WERI-Rb-1 (cell line): ENCODE measurements at regions not wholly inside any gene's neighbourhood (a gene's known extent, or its start where the extent isn't known, plus 50 kb on each side); places are given as distances from the start of the nearest gene placed in this dataset.

Experiments used
- DNase-seq: peaks from one replicate; pipeline ENCODE4 v3.0.0-alpha.2; 2020
- H3K27ac ChIP-seq: fragments of 250-450 bp; sonication (Bioruptor Pico); 2 replicates; pipeline ENCODE4 v1.5.1; 2020; ENCODE audit warnings: mild to moderate bottlenecking, moderate library complexity
- H3K27me3 ChIP-seq: fragments of 250-450 bp; sonication (Bioruptor Pico); 2 replicates; pipeline ENCODE4 v1.5.1; 2021; ENCODE audit warnings: mild to moderate bottlenecking, low read depth, moderate library complexity; ENCODE audit not compliant: insufficient read depth, severe bottlenecking
- H3K36me3 ChIP-seq: fragments of 250-450 bp; sonication (Bioruptor Pico); 2 replicates; pipeline ENCODE4 v1.5.1; 2020; ENCODE audit warnings: mild to moderate bottlenecking, moderate library complexity
- H3K4me3 ChIP-seq: 2 replicates; pipeline ENCODE4 v1.5.1; 2011; ENCODE audit warnings: low read depth, mild to moderate bottlenecking, control low read depth, low read length
- H3K9me3 ChIP-seq: fragments of 250-450 bp; sonication (Bioruptor Pico); 2 replicates; pipeline ENCODE4 v1.5.1; 2021; ENCODE audit warnings: mild to moderate bottlenecking, moderate library complexity; ENCODE audit not compliant: severe bottlenecking
- CTCF ChIP-seq: IDR thresholded peaks from 2 replicates; pipeline ENCODE4 v1.5.1; 2011; ENCODE audit warnings: low read depth, mild to moderate bottlenecking, control low read depth, inconsistent platforms, low read length

GRCh38 chr22:23377767-23378166, 197.5 kb downstream of the BCR start:
- Histone ChIP-seq H3K27ac (no peak overlapping the region), H3K9me3 (no peaks in the 10 kb centered on the region), H3K36me3 (no peaks in the 10 kb centered on the region), H3K4me3 (no peak overlapping the region), H3K27me3 (no peaks in the 10 kb centered on the region)
- no peak for TF ChIP-seq CTCF
- DNase-seq: no peak

- TF ChIP-seq CTCF: peak; percentile 49
- H3K27me3 ChIP-seq: no peaks in the 10 kb centered on the region
- no peaks in the 10 kb centered on the region for H3K9me3 ChIP-seq
- H3K36me3 ChIP-seq: no peaks in the 10 kb centered on the region
- H3K4me3 ChIP-seq: no peak overlapping the region
- H3K27ac ChIP-seq: no peak overlapping the region
- DNase-seq: peak; percentile 55
These were observed 195.9 kb downstream of the BCR start for GRCh38 chr22:23376256-23376655.

- H3K36me3 ChIP-seq: no peaks in the 10 kb centered on the region
- H3K4me3 ChIP-seq: no peak overlapping the region
- no peaks in the 10 kb centered on the region for H3K27me3 ChIP-seq
- H3K27ac ChIP-seq: no peak overlapping the region
- no peak for TF ChIP-seq CTCF
- DNase-seq: no peak
- H3K9me3 ChIP-seq: no peaks in the 10 kb centered on the region
These were observed 194.9 kb downstream of the BCR start for GRCh38 chr22:23375031-23375827.

- no peak overlapping the region for H3K27ac ChIP-seq
- H3K9me3 ChIP-seq: no peaks in the 10 kb centered on the region
- TF ChIP-seq CTCF: no peak
- H3K27me3 ChIP-seq: no peaks in the 10 kb centered on the region
- H3K4me3 ChIP-seq: no peak overlapping the region
- DNase-seq: no peak
- no peaks in the 10 kb centered on the region for H3K36me3 ChIP-seq
These were observed 193.3 kb downstream of the BCR start for GRCh38 chr22:23373601-23374000.

- TF ChIP-seq CTCF: no peak
- no peak overlapping the region for H3K27ac ChIP-seq
- no peaks in the 10 kb centered on the region for H3K27me3 ChIP-seq
- H3K4me3 ChIP-seq: no peak overlapping the region
- no peaks in the 10 kb centered on the region for H3K36me3 ChIP-seq
- no peak for DNase-seq
- H3K9me3 ChIP-seq: no peaks in the 10 kb centered on the region
These were observed 189.9 kb downstream of the BCR start for GRCh38 chr22:23370251-23370650.

GRCh38 chr22:23369054-23369685, 188.9 kb downstream of the BCR start:
- H3K4me3 ChIP-seq: no peak overlapping the region
- TF ChIP-seq CTCF: no peak
- H3K27me3 ChIP-seq: no peaks in the 10 kb centered on the region
- no peak for DNase-seq
- H3K36me3 ChIP-seq: no peaks in the 10 kb centered on the region
- H3K27ac ChIP-seq: no peak overlapping the region
- no peaks in the 10 kb centered on the region for H3K9me3 ChIP-seq
